Keratinocyte (primary cell): ENCODE measurements at regions not wholly inside any gene's neighbourhood (a gene's known extent, or its start where the extent isn't known, plus 50 kb on each side); places are given as distances from the start of the nearest gene placed in this dataset.

ENCODE experiments used
- DNase-seq: peaks from one replicate; pipeline ENCODE4 v3.0.0-alpha.2; 2011; ENCODE audit warnings: low read depth, missing footprints, low spot score
- FAIRE-seq: peaks from 2 replicates; lab custom pipeline; 2011; peaks lifted over from hg19 to GRCh38; lab: Jason Lieb, UNC
- H2AFZ ChIP-seq: 2 replicates; pipeline ENCODE4 v1.6.0; 2012; ENCODE audit warnings: low read length, control low read depth, inconsistent platforms; ENCODE audit not compliant: control insufficient read depth
- H3K27ac ChIP-seq: 2 replicates; pipeline ENCODE4 v1.5.1; 2011; ENCODE audit warnings: low read length; ENCODE audit not compliant: control insufficient read depth, insufficient read depth
- H3K27me3 ChIP-seq: 3 replicates; pipeline ENCODE4 v1.6.0; 2011; ENCODE audit warnings: low read length; ENCODE audit not compliant: control insufficient read depth, insufficient read depth; ENCODE audit errors: extremely low read depth
- H3K36me3 ChIP-seq, 2 experiments: 2 replicates in 1 of 2; 3 replicates in 1 of 2; pipeline ENCODE4 v1.5.1; 2011; ENCODE audit warnings: low read length in 2 of 2, mild to moderate bottlenecking in 1 of 2; ENCODE audit not compliant: control insufficient read depth in 2 of 2, insufficient read depth in 2 of 2; ENCODE audit errors: extremely low read depth in 1 of 2
- H3K4me1 ChIP-seq: 3 replicates; pipeline ENCODE4 v1.5.1; 2011; ENCODE audit warnings: low read length; ENCODE audit not compliant: control insufficient read depth, insufficient read depth; ENCODE audit errors: extremely low read depth
- H3K4me2 ChIP-seq: 3 replicates; pipeline ENCODE4 v1.6.0; 2011; ENCODE audit warnings: low read depth, low read length; ENCODE audit not compliant: control insufficient read depth, insufficient read depth; ENCODE audit errors: extremely low read depth
- H3K4me3 ChIP-seq, 3 experiments: fragments of 200-600 bp in 1 of 3; sonication (generic) in 1 of 3; 2 replicates in 2 of 3; 3 replicates in 1 of 3; pipeline ENCODE4 v1.5.1; 2011 to 2016; ENCODE audit warnings: low read length in 3 of 3, mild to moderate bottlenecking in 3 of 3, control low read depth in 2 of 3, inconsistent platforms in 1 of 3, low read depth in 1 of 3, mixed read lengths in 1 of 3, mixed run types in 1 of 3, moderate library complexity in 1 of 3; ENCODE audit not compliant: control insufficient read depth in 2 of 3, insufficient read depth in 2 of 3; ENCODE audit errors: extremely low read depth in 1 of 3
- H3K79me2 ChIP-seq: 2 replicates; pipeline ENCODE4 v1.6.0; 2012; ENCODE audit warnings: low read length; ENCODE audit not compliant: control insufficient read depth, insufficient read depth
- H3K9ac ChIP-seq: 3 replicates; pipeline ENCODE4 v1.6.0; 2011; ENCODE audit warnings: low read length; ENCODE audit not compliant: control insufficient read depth, insufficient read depth; ENCODE audit errors: extremely low read depth
- H3K9me1 ChIP-seq: 3 replicates; pipeline ENCODE4 v1.6.0; 2011; ENCODE audit warnings: low read length; ENCODE audit not compliant: control insufficient read depth, insufficient read depth; ENCODE audit errors: extremely low read depth
- H3K9me3 ChIP-seq: 2 replicates; pipeline ENCODE4 v1.5.1; 2012; ENCODE audit warnings: low read depth, low read length; ENCODE audit not compliant: control insufficient read depth
- H4K20me1 ChIP-seq: 3 replicates; pipeline ENCODE4 v1.6.0; 2011; ENCODE audit warnings: low read length; ENCODE audit not compliant: control insufficient read depth, insufficient read depth; ENCODE audit errors: extremely low read depth
- EZH2 ChIP-seq: IDR thresholded peaks from one replicate; pipeline ENCODE4 v1.6.1; 2012; ENCODE audit warnings: inconsistent platforms, mild to moderate bottlenecking, low read length, moderate library complexity
- dilution Hi-C: fragments of 300-500 bp; cut with MboI; formaldehyde crosslinking; loops from one replicate; pipeline ENCODE4 v1.7.0; 2020; ENCODE audit warnings: low sequenced_read_pairs; ENCODE audit not compliant: extremely low pct_ligation_motif_present
- TF ChIP-seq, protein P1 (sequence below), 3 experiments: IDR thresholded peaks in 1 of 3; conservative IDR thresholded peaks in 1 of 3; optimal IDR thresholded peaks in 1 of 3; 2 replicates in 2 of 3; 3 replicates in 1 of 3; pipeline versions ENCODE3 to v1.5.1; 2011; ENCODE audit warnings: low read length in 3 of 3, mild to moderate bottlenecking in 3 of 3, moderate library complexity in 2 of 3, control low read depth in 1 of 3, inconsistent platforms in 1 of 3; ENCODE audit not compliant: insufficient read depth in 2 of 3; ENCODE audit errors: extremely low read depth in 1 of 3

DNA sequence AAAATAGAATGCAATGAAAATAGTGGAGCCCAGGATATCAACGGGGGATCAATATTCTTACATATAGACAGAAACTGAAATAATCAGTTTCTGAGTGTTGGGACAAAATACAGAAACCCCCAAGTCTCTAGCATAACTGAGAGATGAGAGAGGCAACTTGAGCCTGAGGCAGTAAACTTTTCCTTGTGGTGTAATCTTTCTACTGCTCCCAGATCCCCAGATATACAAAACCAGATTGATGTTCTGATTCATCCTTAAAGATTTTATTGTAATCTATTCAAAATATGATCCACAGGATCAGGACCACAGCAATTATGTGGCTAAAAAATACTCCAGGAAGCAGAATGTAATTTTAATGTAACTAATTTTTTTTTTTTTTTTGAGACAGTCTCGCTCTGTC lies 2282.6 kb downstream of the ARAP2 start:
- no peak for FAIRE-seq
- no peaks in the 10 kb centered on the region for H3K79me2 ChIP-seq

DNA sequence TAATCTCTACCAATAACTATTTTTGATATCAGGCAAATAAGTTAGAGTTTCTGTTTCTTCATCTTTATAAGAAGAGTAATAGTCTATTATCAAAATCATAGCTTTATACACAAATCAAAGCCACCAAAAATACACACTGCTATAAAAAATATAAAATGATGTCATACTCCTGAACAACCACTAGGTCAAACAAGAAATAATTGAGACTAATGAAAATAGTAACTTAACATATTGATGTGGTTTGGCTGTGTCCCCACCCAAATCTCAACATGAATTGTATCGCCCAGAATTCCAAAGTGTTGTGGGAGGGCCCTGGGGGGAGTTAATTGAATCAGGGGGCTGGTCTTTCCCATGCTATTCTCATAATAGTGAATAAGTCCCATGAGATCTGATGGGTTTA lies 2277.5 kb downstream of the ARAP2 start:
- no peaks in the 10 kb centered on the region for H3K4me1 ChIP-seq
- H3K27ac ChIP-seq, result no peak overlapping the region
- no peak overlapping the region for H3K4me3 ChIP-seq
- no peaks in the 10 kb centered on the region for H3K36me3 ChIP-seq
- H3K79me2 ChIP-seq, result no peaks in the 10 kb centered on the region
- no peak overlapping the region for H3K4me2 ChIP-seq
- TF ChIP-seq, protein P1, sequence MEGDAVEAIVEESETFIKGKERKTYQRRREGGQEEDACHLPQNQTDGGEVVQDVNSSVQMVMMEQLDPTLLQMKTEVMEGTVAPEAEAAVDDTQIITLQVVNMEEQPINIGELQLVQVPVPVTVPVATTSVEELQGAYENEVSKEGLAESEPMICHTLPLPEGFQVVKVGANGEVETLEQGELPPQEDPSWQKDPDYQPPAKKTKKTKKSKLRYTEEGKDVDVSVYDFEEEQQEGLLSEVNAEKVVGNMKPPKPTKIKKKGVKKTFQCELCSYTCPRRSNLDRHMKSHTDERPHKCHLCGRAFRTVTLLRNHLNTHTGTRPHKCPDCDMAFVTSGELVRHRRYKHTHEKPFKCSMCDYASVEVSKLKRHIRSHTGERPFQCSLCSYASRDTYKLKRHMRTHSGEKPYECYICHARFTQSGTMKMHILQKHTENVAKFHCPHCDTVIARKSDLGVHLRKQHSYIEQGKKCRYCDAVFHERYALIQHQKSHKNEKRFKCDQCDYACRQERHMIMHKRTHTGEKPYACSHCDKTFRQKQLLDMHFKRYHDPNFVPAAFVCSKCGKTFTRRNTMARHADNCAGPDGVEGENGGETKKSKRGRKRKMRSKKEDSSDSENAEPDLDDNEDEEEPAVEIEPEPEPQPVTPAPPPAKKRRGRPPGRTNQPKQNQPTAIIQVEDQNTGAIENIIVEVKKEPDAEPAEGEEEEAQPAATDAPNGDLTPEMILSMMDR (optimal IDR thresholded peaks at IDR 0.05 in 1 of 3, IDR thresholded peaks at IDR 0.05 in 1 of 3, conservative IDR thresholded peaks at IDR 0.05 in 1 of 3; ENCODE audit: extremely low read depth in 1 of 3, insufficient read depth in 2 of 3, low read length in 3 of 3), result no peak
- TF ChIP-seq EZH2, result no peak
- H3K27me3 ChIP-seq, result no peaks in the 10 kb centered on the region
- dilution Hi-C loops, result no loop called here
- H3K9ac ChIP-seq, result no peak overlapping the region
- H4K20me1 ChIP-seq, result no peaks in the 10 kb centered on the region
- H3K9me3 ChIP-seq, result no peaks in the 10 kb centered on the region
- FAIRE-seq (no peak), DNase-seq (no peak)
- H3K9me1 ChIP-seq, result no peaks in the 10 kb centered on the region
- no peak overlapping the region for H2AFZ ChIP-seq

More for the DNA sequence above, 2282.6 kb downstream of the ARAP2 start:
- Histone ChIP-seq H3K9me3 (no peaks in the 10 kb centered on the region), H3K9me1 (no peaks in the 10 kb centered on the region), H4K20me1 (no peaks in the 10 kb centered on the region), H3K27ac (no peak overlapping the region), H3K36me3 (no peaks in the 10 kb centered on the region), H3K27me3 (no peaks in the 10 kb centered on the region), H2AFZ (no peak overlapping the region), H3K9ac (no peak overlapping the region), H3K4me3 (no peak overlapping the region), H3K4me2 (no peak overlapping the region), H3K4me1 (no peaks in the 10 kb centered on the region)
- no peak for DNase-seq
- dilution Hi-C loops, result no loop called here
- no peak for TF ChIP-seq EZH2
- TF ChIP-seq, protein P1 (optimal IDR thresholded peaks at IDR 0.05 in 1 of 3, IDR thresholded peaks at IDR 0.05 in 1 of 3, conservative IDR thresholded peaks at IDR 0.05 in 1 of 3; ENCODE audit: extremely low read depth in 1 of 3, insufficient read depth in 2 of 3, low read length in 3 of 3), result no peak
